ENCODE measurements at regions not wholly inside any gene's neighbourhood (a gene's known extent, or its start where the extent isn't known, plus 50 kb on each side); places are given as distances from the start of the nearest gene placed in this dataset.
"Not testable (repeated sequence)": the region's sequence is repeated elsewhere in the genome, so short reads cannot be mapped to it uniquely, and the experiment has no call there.

DNA sequence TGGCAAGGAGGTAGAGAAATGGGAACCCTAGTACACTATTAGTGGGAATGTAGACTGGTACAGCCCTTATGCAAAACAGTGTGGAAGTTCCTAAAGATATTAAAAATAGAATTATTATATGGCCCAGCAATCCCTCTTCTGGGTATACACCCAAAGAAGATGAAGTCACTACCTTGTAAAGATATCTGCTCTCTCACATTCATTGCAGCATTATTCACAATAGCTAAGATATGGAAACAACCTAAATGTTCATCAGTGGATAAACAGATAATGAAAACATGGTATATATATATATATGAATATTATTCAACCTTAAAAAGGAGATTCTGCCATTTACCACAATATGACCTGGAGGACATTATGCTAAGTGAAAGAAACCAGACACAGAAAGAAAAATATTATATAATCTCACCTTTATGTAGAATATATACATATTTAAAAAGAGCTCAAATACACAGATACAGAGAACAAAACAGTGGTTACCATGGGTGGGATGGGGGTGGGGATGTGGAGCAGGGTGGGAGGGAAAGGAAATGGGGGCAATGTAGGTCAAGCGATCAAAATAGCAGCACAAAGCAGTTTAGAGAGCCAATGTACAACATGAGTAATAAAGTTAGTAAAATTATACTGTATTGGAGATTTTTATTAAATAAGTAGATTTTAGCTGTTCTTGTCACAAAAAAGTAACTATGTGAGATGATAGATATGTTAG lies 138.6 kb downstream of the SPRY1 start:
- Histone ChIP-seq H3K4me1 (peaks cover 0 to 19% (median 2%) of the 10 kb centered on the region in 6 donors), H3K27me3 (replicated peaks in 1 of 7) (no peaks in the 10 kb centered on the region), H3K9me3 (peaks cover 0 to 10% (median 0%) of the 10 kb centered on the region in 8 donors), H3K4me3 (no peak overlapping the region), H3K36me3 (no peaks in the 10 kb centered on the region), H3K27ac (no peak overlapping the region)
- intact Hi-C loops (cut with DNase I; ENCODE audit: low total_unique reads): no loop called here
- no peak for DNase-seq
- TF ChIP-seq, protein P1, sequence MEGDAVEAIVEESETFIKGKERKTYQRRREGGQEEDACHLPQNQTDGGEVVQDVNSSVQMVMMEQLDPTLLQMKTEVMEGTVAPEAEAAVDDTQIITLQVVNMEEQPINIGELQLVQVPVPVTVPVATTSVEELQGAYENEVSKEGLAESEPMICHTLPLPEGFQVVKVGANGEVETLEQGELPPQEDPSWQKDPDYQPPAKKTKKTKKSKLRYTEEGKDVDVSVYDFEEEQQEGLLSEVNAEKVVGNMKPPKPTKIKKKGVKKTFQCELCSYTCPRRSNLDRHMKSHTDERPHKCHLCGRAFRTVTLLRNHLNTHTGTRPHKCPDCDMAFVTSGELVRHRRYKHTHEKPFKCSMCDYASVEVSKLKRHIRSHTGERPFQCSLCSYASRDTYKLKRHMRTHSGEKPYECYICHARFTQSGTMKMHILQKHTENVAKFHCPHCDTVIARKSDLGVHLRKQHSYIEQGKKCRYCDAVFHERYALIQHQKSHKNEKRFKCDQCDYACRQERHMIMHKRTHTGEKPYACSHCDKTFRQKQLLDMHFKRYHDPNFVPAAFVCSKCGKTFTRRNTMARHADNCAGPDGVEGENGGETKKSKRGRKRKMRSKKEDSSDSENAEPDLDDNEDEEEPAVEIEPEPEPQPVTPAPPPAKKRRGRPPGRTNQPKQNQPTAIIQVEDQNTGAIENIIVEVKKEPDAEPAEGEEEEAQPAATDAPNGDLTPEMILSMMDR (IDR thresholded peaks at IDR 0.05 in 8 of 11, conservative IDR thresholded peaks at IDR 0.05 in 3 of 11): no peak
- no peak for TF ChIP-seq POLR2AphosphoS5 (IDR thresholded peaks at IDR 0.05)
- no peak for TF ChIP-seq POLR2A (IDR thresholded peaks at IDR 0.05)
- WGBS, 5 donors: 16 to 61% (median 42%) methylated on average over 1 of the region's 1 CpG

DNA sequence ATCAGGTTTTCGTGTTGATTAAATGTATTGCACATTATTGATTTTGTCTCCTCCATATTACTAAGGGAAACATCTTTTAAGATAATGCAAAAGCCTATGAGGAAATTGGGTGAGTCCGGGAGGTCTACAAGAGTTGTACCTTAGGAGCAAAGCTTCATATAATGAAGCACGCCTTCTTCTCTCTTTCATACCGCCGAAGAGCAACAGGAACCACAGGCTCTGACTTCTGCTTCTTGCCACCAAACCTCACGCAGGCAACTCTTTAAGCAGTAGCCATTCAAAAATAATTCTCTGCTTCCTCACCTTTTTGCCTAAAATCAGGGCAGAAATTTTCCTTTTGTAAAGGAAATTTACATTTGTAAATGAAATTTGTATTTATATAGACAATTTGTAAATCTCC lies 139.6 kb downstream of the SPRY1 start:
- Histone ChIP-seq H3K36me3 (no peaks in the 10 kb centered on the region), H3K27me3 (replicated peaks in 1 of 7) (no peaks in the 10 kb centered on the region), H3K4me1 (peaks cover 0 to 19% (median 2%) of the 10 kb centered on the region in 6 donors), H3K4me3 (no peak overlapping the region), H3K27ac (no peak overlapping the region), H3K9me3 (peaks cover 0 to 10% (median 0%) of the 10 kb centered on the region in 8 donors)
- DNase-seq: no peak
- TF ChIP-seq, protein P1 (IDR thresholded peaks at IDR 0.05 in 8 of 11, conservative IDR thresholded peaks at IDR 0.05 in 3 of 11): no peak
- TF ChIP-seq POLR2AphosphoS5 (IDR thresholded peaks at IDR 0.05): no peak
- no peak for TF ChIP-seq POLR2A (IDR thresholded peaks at IDR 0.05)
- 27 to 42% (median 37%) methylated on average over 6 of the region's 6 CpGs for WGBS, 5 donors
- intact Hi-C loops (cut with DNase I; ENCODE audit: low total_unique reads): no loop called here

DNA sequence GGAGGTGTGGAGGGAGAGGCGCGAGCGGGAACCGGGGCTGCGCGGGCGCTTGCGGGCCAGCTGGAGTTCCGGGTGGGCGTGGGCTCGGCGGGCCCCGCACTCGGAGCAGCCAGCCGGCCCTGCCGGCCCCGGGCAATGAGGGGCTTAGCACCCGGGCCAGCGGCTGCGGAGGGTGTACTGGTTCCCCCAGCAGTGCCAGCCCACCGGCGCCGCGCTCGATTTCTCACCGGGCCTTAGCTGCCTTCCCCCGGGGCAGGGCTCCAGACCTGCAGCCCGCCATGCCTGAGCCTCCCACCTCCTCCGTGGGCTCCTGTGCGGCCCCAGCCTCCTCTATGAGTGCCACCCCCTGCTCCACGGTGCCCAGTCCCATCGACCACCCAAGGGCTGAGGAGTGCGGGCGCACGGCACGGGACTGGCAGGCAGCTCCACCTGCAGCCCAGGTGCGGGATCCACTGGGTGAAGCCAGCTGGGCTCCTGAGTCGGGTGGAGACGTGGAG lies 141.4 kb downstream of the SPRY1 start:
- H3K9me3 ChIP-seq; H3K27ac ChIP-seq; intact Hi-C loops (cut with DNase I; ENCODE audit: low total_unique reads); DNase-seq; H3K36me3 ChIP-seq; H3K27me3 ChIP-seq (replicated peaks in 1 of 7); H3K4me3 ChIP-seq: not testable (repeated sequence)
- 94 to 98% (median 95%) methylated on average over 20 to 39 of the region's 39 CpGs for WGBS, 5 donors
- peaks cover 0 to 19% (median 2%) of the 10 kb centered on the region in 6 donors for H3K4me1 ChIP-seq

DNA sequence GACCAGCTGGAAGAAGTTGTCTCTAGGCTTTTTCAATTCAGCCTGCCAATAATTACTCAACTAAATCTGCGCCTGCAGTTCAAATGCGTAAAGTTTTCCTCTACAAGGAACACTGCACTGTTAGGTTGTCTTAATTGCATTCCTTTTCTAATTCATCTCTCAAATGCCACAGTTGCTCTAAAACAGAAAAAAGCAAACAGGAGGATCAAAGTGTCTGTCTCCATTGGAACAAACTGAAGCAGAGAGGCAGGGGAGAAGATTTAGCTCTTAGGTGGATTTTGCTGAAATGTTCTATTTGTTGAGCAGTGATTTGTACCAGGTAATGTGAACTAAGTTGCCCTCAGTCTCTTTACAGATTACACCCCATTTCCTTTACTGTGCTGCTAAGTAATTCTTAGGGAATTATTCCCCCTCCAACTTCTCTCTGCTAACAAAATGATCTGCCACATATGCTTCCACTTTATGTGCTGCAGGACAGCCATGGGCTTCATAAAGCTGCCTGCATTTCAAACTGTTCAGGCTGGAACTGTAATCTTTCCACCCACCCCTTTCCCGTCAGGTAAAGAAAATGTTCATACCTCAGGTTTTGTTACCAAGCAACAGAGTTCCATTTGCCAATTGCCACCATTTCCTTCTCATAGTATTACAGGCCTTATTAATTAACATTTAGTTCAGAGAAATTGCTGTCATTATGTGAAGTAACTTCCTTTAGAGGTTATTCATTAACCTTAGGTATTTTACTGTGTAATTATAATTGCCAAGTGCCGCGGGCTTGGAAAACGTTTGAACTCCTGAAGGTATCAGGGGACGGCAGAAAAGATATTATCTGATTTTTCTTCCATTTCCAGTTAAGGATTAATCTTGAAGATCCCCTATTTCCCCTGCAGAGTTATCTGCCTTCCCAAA lies 149.3 kb downstream of the SPRY1 start:
- Histone ChIP-seq H3K4me1 (no peaks in the 10 kb centered on the region), H3K27me3 (replicated peaks in 1 of 7) (no peaks in the 10 kb centered on the region), H3K9me3 (peaks cover 0 to 11% (median 2%) of the 10 kb centered on the region in 8 donors), H3K4me3 (no peak overlapping the region), H3K27ac (no peak overlapping the region), H3K36me3 (no peaks in the 10 kb centered on the region)
- TF ChIP-seq POLR2A (IDR thresholded peaks at IDR 0.05): no peak
- TF ChIP-seq, protein P1 (IDR thresholded peaks at IDR 0.05 in 8 of 11, conservative IDR thresholded peaks at IDR 0.05 in 3 of 11): no peak
- no peak for TF ChIP-seq POLR2AphosphoS5 (IDR thresholded peaks at IDR 0.05)
- DNase-seq: no peak
- intact Hi-C loops (cut with DNase I; ENCODE audit: low total_unique reads): no loop called here
- WGBS, 5 donors: 79 to 90% (median 86%) methylated on average over 7 of the region's 7 CpGs
